K562 (cell line): ENCODE measurements at regions not wholly inside any gene's neighbourhood (a gene's known extent, or its start where the extent isn't known, plus 50 kb on each side); places are given as distances from the start of the nearest gene placed in this dataset.

Experiments
- ATAC-seq: fragments of 200-7000 bp; cut with Tn5 transposase; 3 replicates; pipeline ENCODE4 v1.9.1; 2020; ENCODE audit warnings: moderate library complexity
- BruUV-seq: library from RNA; stranded (reverse); fragments of 400-500 nt; replicated peaks from 2 replicates; lab custom pipeline; 2021; lab: Mats Ljungman, UMichigan
- CTCF ChIA-PET: fragments of 300-600 bp; formaldehyde crosslinking; extraction: SDS; loops from one replicate; lab custom pipeline; 2021; ENCODE audit warnings: low intra/inter-chr PET ratio; lab: Yijun Ruan, JAX
- POLR2A ChIA-PET: fragments of 300-600, 350-650 bp; sonication (Branson Sonifier 250); formaldehyde crosslinking; extraction: SDS; loops from one replicate; lab custom pipeline; 2021; ENCODE audit warnings: antibody characterized with exemption, inconsistent platforms; lab: Yijun Ruan, JAX
- DNase-seq, 4 experiments: peaks; one replicate each; pipeline versions ENCODE4 v3.0.0 to v3.0.0-alpha.2; 2011 to 2018; ENCODE audit warnings: low spot score in 3 of 4, mixed read lengths in 3 of 4; ENCODE audit errors: extremely low read depth in 1 of 4
- FAIRE-seq: peaks from 2 replicates; lab custom pipeline; 2011; peaks lifted over from hg19 to GRCh38; lab: Jason Lieb, UNC
- H2AFZ ChIP-seq: 2 replicates; pipeline ENCODE4 v1.6.0; 2011; ENCODE audit warnings: low read depth, low read length, control low read depth, inconsistent platforms
- H3K27ac ChIP-seq: fragments of 200-600 bp; 3 replicates; pipeline ENCODE4 v1.8.0; 2011; ENCODE audit warnings: low read depth, mild to moderate bottlenecking, control low read depth, inconsistent platforms, low read length, moderate library complexity, mixed read lengths; ENCODE audit errors: extremely low read depth
- H3K27me3 ChIP-seq, 2 experiments: fragments of 300-600 bp in 1 of 2; 2 replicates in 1 of 2; 3 replicates in 1 of 2; pipeline versions ENCODE4 v1.6.0 to v1.8.0; 2011; ENCODE audit warnings: inconsistent platforms in 2 of 2, low read length in 2 of 2, mild to moderate bottlenecking in 1 of 2, mixed read lengths in 1 of 2, moderate library complexity in 1 of 2; ENCODE audit not compliant: control insufficient read depth in 2 of 2, insufficient read depth in 2 of 2
- H3K36me3 ChIP-seq: fragments of 300-600 bp; 3 replicates; pipeline ENCODE4 v1.8.0; 2011; ENCODE audit warnings: mild to moderate bottlenecking, low read length, inconsistent platforms; ENCODE audit not compliant: control insufficient read depth, insufficient read depth
- H3K4me1 ChIP-seq, 2 experiments: fragments of 200-600 bp in 1 of 2; replicated peaks in 1 of 2; 2 replicates in 1 of 2; 3 replicates in 1 of 2; pipeline versions ENCODE4 v1.5.1 to v1.8.0; 2011; ENCODE audit warnings: inconsistent platforms in 2 of 2, low read length in 2 of 2, mild to moderate bottlenecking in 1 of 2, mixed read lengths in 1 of 2, moderate library complexity in 1 of 2; ENCODE audit not compliant: control insufficient read depth in 2 of 2, insufficient read depth in 2 of 2
- H3K4me2 ChIP-seq: 2 replicates; pipeline ENCODE4 v1.6.1; 2011; ENCODE audit warnings: low read length, control low read depth, inconsistent platforms, mixed read lengths; ENCODE audit not compliant: insufficient read depth
- H3K4me3 ChIP-seq: fragments of 200-600 bp; sonication (generic), shearing (Covaris generic); 2 replicates; pipeline ENCODE4 v1.5.1; 2016; ENCODE audit warnings: control low read depth, inconsistent platforms
- H3K79me2 ChIP-seq: fragments of 200-600 bp; 3 replicates; pipeline ENCODE4 v1.8.0; 2011; ENCODE audit warnings: low read length, inconsistent platforms; ENCODE audit not compliant: control insufficient read depth, insufficient read depth
- H3K9ac ChIP-seq, 2 experiments: 2 replicates each; pipeline versions ENCODE4 v1.6.0 to v1.6.1; 2011; ENCODE audit warnings: low read depth in 2 of 2, low read length in 2 of 2, control low read depth in 1 of 2, inconsistent platforms in 1 of 2, mild to moderate bottlenecking in 1 of 2, mixed read lengths in 1 of 2; ENCODE audit not compliant: insufficient read depth in 1 of 2
- H3K9me1 ChIP-seq: one replicate; pipeline ENCODE4 v1.6.0; 2011; ENCODE audit warnings: inconsistent platforms, mild to moderate bottlenecking, low read length, moderate library complexity; ENCODE audit not compliant: control insufficient read depth, insufficient read depth
- H3K9me3 ChIP-seq: replicated peaks from 2 replicates; pipeline ENCODE4 v1.5.1; 2011; ENCODE audit warnings: low read depth, low read length, inconsistent platforms; ENCODE audit not compliant: control insufficient read depth, insufficient read depth
- H4K20me1 ChIP-seq: replicated peaks from 2 replicates; pipeline ENCODE4 v1.6.1; 2011; ENCODE audit warnings: low read length, inconsistent platforms, mixed read lengths; ENCODE audit not compliant: control insufficient read depth, insufficient read depth
- CREB1 ChIP-seq, 2 experiments: sonication (generic) in 1 of 2; formaldehyde crosslinking in 1 of 2; IDR thresholded peaks; 2 replicates each; pipeline versions ENCODE4 v1.6.1 to v1.8.0; 2012 to 2022; ENCODE audit warnings: inconsistent platforms in 1 of 2, mild to moderate bottlenecking in 1 of 2, missing genetic modification reagents in 1 of 2, moderate library complexity in 1 of 2
- CTBP1 ChIP-seq: fragments of 450-650 bp; IDR thresholded peaks from 2 replicates; pipeline ENCODE4 v1.6.1; 2016; ENCODE audit warnings: borderline replicate concordance
- E2F3 ChIP-seq: fragments of 250-450 bp; sonication (Bioruptor Pico); IDR thresholded peaks from 2 replicates; pipeline ENCODE4 v1.4.0; 2020; ENCODE audit warnings: mild to moderate bottlenecking
- EGR1 ChIP-seq: fragments of 450-650 bp; conservative IDR thresholded peaks from 2 replicates; pipeline ENCODE4 v1.6.1; 2017; ENCODE audit warnings: mild to moderate bottlenecking
- HDAC6 ChIP-seq: IDR thresholded peaks from 2 replicates; pipeline ENCODE4 v1.6.1; 2012; ENCODE audit warnings: low read depth, mild to moderate bottlenecking, control low read depth, inconsistent platforms, low read length, moderate library complexity
- KLF10 ChIP-seq: fragments of 250-450 bp; sonication (Bioruptor Pico); IDR thresholded peaks from 2 replicates; pipeline ENCODE4 v1.6.1; 2021; ENCODE audit warnings: matching md5 sums
- MTA2 ChIP-seq: fragments of 450-650 bp; IDR thresholded peaks from 2 replicates; pipeline ENCODE4 v1.6.1; 2016; ENCODE audit warnings: low read depth
- NCOA2 ChIP-seq, 2 experiments: fragments of 450-650 bp; IDR thresholded peaks; 2 replicates each; pipeline ENCODE4 v1.6.1; 2018; ENCODE audit warnings: mild to moderate bottlenecking in 2 of 2, moderate library complexity in 1 of 2; ENCODE audit not compliant: partially characterized antibody in 2 of 2
- NCOA4 ChIP-seq: fragments of 450-650 bp; IDR thresholded peaks from 2 replicates; pipeline ENCODE4 v1.6.1; 2018; ENCODE audit warnings: mild to moderate bottlenecking; ENCODE audit not compliant: partially characterized antibody
- NFIC ChIP-seq: fragments of 450-650 bp; IDR thresholded peaks from 2 replicates; pipeline ENCODE4 v1.6.1; 2017; ENCODE audit warnings: mild to moderate bottlenecking, inconsistent platforms
- SIRT6 ChIP-seq: IDR thresholded peaks from one replicate; pipeline ENCODE4 v1.6.1; 2012; ENCODE audit warnings: low read depth, mild to moderate bottlenecking, control low read depth, inconsistent platforms, low read length, moderate library complexity
- STAT5B ChIP-seq: fragments of 250-450 bp; sonication (Bioruptor Pico); IDR thresholded peaks from 2 replicates; pipeline ENCODE4 v1.8.0; 2021; ENCODE audit warnings: mild to moderate bottlenecking, inconsistent platforms
- TAF15 ChIP-seq: fragments of 200-400 bp; formaldehyde crosslinking; IDR thresholded peaks from 2 replicates; pipeline ENCODE4 v1.6.1; 2017; ENCODE audit warnings: mild to moderate bottlenecking, low read depth, low read length, moderate library complexity
- WHSC1 ChIP-seq: IDR thresholded peaks from one replicate; pipeline ENCODE4 v1.6.1; 2012; ENCODE audit warnings: low read length, control low read depth, inconsistent platforms
- YY1 ChIP-seq, 3 experiments: IDR thresholded peaks; 2 replicates each; pipeline ENCODE4 v1.6.1; 2011; ENCODE audit warnings: low read length in 2 of 3, mild to moderate bottlenecking in 2 of 3, moderate library complexity in 2 of 3, borderline replicate concordance in 1 of 3, control low read depth in 1 of 3, low read depth in 1 of 3; ENCODE audit not compliant: insufficient read depth in 3 of 3, insufficient replicate concordance in 2 of 3, control insufficient read depth in 1 of 3, insufficient read length in 1 of 3; ENCODE audit errors: extremely low read depth in 1 of 3
- ZNF134 ChIP-seq: fragments of 250-450 bp; sonication (Bioruptor Pico); conservative IDR thresholded peaks from 2 replicates; pipeline ENCODE4 v1.4.0; 2020
- ZNF766 ChIP-seq: fragments of 200-800 bp; sonication (Bioruptor generic); conservative IDR thresholded peaks from 2 replicates; pipeline ENCODE4 v1.6.1; 2016; ENCODE audit warnings: missing genetic modification characterization, missing compliant biosample characterization
- ZNF830 ChIP-seq: fragments of 250-450 bp; sonication (Bioruptor Pico); IDR thresholded peaks from 2 replicates; pipeline ENCODE4 v1.5.0; 2021; ENCODE audit warnings: mild to moderate bottlenecking
- WGBS: fragments of 100-300 bp; shearing (Covaris generic); methylation state at CpG from one replicate; pipeline ENCODE4 v1.1.6; 2016; ENCODE audit warnings: low coverage, mixed read lengths; ENCODE audit not compliant: insufficient coverage; ENCODE audit errors: missing lambda C conversion rate; 5-methylcytosine and 5-hydroxymethylcytosine counted together
- in situ Hi-C: fragments of 300-500 bp; cut with MboI; formaldehyde crosslinking; loops from 4 replicates; pipeline ENCODE4 v1.15.0; 2018; ENCODE audit warnings: inconsistent platforms, mixed read lengths
- intact Hi-C: fragments of 100-400 bp; cut with micrococcal nuclease; formaldehyde crosslinking; loops from 2 replicates; pipeline ENCODE4 v1.14.2; 2022
- TF ChIP-seq, protein P1 (sequence below): fragments of 250-450 bp; sonication (Bioruptor Pico); IDR thresholded peaks from 2 replicates; pipeline ENCODE4 v1.4.0; 2020; ENCODE audit warnings: mild to moderate bottlenecking, moderate library complexity
- TF ChIP-seq, protein P2 (sequence below), 2 experiments: IDR thresholded peaks; 2 replicates each; pipeline ENCODE4 v1.6.1; 2012; ENCODE audit warnings: improper control_type of control experiment in 2 of 2, low read depth in 2 of 2, low read length in 2 of 2, borderline replicate concordance in 1 of 2

DNA sequence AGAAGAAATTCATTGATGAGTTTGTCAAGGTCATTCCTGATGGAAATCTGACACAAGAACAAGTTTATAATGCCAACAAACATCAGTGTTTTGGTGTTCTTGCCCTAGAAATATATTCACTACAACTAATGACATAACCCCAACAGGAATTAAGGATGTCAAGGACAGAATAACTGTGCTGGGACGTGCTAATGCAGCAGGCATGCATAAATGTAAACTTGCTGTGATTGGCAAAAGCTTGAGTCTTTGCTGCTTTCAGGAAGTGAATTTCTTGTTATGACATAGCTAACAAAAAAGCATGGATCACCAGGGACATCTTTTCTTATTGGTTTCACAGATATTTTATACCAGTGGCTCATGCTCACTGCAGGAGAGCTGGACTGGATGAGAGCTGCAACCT lies 144.6 kb downstream of the KCTD12 start (continued):
- TF ChIP-seq CREB1 (IDR thresholded peaks at IDR 0.05) (no peak), CREB1 (CRISPR knock-in tag; IDR thresholded peaks at IDR 0.05) (no peak), SIRT6 (no peak), NCOA2 (IDR thresholded peaks at IDR 0.05; ENCODE audit: partially characterized antibody in 2 of 2) (no peak), TAF15 (no peak), NFIC (no peak), ZNF134 (CRISPR knock-in tag) (no peak), CTBP1 (no peak), WHSC1 (no peak), NCOA4 (no peak), ZNF766 (CRISPR knock-in tag) (no peak)
- TF ChIP-seq, protein P1, sequence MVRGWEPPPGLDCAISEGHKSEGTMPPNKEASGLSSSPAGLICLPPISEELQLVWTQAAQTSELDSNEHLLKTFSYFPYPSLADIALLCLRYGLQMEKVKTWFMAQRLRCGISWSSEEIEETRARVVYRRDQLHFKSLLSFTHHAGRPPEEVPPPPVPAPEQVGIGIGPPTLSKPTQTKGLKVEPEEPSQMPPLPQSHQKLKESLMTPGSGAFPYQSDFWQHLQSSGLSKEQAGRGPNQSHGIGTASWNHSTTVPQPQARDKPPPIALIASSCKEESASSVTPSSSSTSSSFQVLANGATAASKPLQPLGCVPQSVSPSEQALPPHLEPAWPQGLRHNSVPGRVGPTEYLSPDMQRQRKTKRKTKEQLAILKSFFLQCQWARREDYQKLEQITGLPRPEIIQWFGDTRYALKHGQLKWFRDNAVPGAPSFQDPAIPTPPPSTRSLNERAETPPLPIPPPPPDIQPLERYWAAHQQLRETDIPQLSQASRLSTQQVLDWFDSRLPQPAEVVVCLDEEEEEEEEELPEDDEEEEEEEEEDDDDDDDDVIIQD (CRISPR knock-in tag): no peak

DNA sequence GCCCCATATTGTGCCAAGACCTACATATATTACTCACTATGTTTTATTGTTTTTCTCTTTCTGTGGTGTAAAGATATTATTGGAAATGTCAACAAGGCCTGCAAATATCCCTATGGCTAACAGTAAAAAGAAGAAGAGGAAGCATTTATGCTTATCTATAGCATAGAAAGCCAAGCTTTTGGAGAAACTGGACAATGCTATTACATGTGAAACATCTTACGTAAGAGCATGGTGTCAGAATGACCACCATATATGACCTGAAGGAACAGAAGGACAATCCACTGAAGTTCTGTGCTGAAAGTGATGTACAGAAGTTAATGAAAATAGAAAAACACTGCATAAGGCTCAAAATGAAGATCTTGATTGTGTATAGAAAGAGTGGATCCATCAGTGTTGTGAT lies 145.2 kb downstream of the KCTD12 start:
- 8% methylated on average over 1 of the region's 1 CpG for WGBS
- no peaks in the 10 kb centered on the region for H3K27me3 ChIP-seq

More for the DNA sequence above, 145.2 kb downstream of the KCTD12 start:
- no peak for FAIRE-seq
- no peak overlapping the region for H3K4me3 ChIP-seq
- H2AFZ ChIP-seq: no peak overlapping the region
- in situ Hi-C loops: no loop called here
- H3K27ac ChIP-seq: no peak overlapping the region
- no peak overlapping the region for H3K9ac ChIP-seq
- BruUV-seq: no TSS peak
- H3K4me1 ChIP-seq: no peaks in the 10 kb centered on the region
- no peaks in the 10 kb centered on the region for H4K20me1 ChIP-seq
- TF ChIP-seq YY1 (IDR thresholded peaks at IDR 0.05; ENCODE audit: borderline replicate concordance in 1 of 3, control insufficient read depth in 1 of 3, extremely low read depth in 1 of 3, insufficient read depth in 3 of 3, insufficient read length in 1 of 3, insufficient replicate concordance in 2 of 3, low read depth in 1 of 3, low read length in 2 of 3): no peak
- no peak for TF ChIP-seq MTA2
- no peak for TF ChIP-seq KLF10 (CRISPR knock-in tag)
- no peak for TF ChIP-seq STAT5B
- no peak for TF ChIP-seq E2F3 (CRISPR knock-in tag)
- TF ChIP-seq, protein P2, sequence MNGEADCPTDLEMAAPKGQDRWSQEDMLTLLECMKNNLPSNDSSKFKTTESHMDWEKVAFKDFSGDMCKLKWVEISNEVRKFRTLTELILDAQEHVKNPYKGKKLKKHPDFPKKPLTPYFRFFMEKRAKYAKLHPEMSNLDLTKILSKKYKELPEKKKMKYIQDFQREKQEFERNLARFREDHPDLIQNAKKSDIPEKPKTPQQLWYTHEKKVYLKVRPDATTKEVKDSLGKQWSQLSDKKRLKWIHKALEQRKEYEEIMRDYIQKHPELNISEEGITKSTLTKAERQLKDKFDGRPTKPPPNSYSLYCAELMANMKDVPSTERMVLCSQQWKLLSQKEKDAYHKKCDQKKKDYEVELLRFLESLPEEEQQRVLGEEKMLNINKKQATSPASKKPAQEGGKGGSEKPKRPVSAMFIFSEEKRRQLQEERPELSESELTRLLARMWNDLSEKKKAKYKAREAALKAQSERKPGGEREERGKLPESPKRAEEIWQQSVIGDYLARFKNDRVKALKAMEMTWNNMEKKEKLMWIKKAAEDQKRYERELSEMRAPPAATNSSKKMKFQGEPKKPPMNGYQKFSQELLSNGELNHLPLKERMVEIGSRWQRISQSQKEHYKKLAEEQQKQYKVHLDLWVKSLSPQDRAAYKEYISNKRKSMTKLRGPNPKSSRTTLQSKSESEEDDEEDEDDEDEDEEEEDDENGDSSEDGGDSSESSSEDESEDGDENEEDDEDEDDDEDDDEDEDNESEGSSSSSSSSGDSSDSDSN (IDR thresholded peaks at IDR 0.05; ENCODE audit: borderline replicate concordance in 1 of 2, low read depth in 2 of 2, low read length in 2 of 2): no peak
- no peak for TF ChIP-seq HDAC6
- no peak for TF ChIP-seq ZNF830 (CRISPR knock-in tag)
- no peak for TF ChIP-seq EGR1
- TF ChIP-seq, all 486 proteins: peak for 0
- H3K79me2 ChIP-seq: no peaks in the 10 kb centered on the region
- intact Hi-C loops: no loop called here
- ATAC-seq: no peak
- H3K4me2 ChIP-seq: no peak overlapping the region
- DNase-seq: no peak
- ChIA-PET POLR2A (no interaction called here), CTCF (no interaction called here)
- no peaks in the 10 kb centered on the region for H3K9me1 ChIP-seq
- H3K9me3 ChIP-seq: no peaks in the 10 kb centered on the region
- no peaks in the 10 kb centered on the region for H3K36me3 ChIP-seq
